Pulmonary artery endothelial cell (primary cell): ENCODE measurements at regions not wholly inside any gene's neighbourhood (a gene's known extent, or its start where the extent isn't known, plus 50 kb on each side); places are given as distances from the start of the nearest gene placed in this dataset.

Experiments
- DNase-seq: peaks from one replicate; pipeline ENCODE4 v3.0.0-alpha.2; 2011; ENCODE audit warnings: low read depth, low spot score

GRCh38 chr21:16304174-16305095, 574.7 kb downstream of the USP25 start:
- DNase-seq, result no peak

GRCh38 chr21:16305686-16306085, 575.9 kb downstream of the USP25 start:
- DNase-seq, result peak; percentile 10

GRCh38 chr21:16307256-16307655, 577.5 kb downstream of the USP25 start:
- DNase-seq, result no peak

GRCh38 chr21:16308269-16308668, 578.5 kb downstream of the USP25 start:
- no peak for DNase-seq

GRCh38 chr21:16309250-16309971, 579.6 kb downstream of the USP25 start:
- DNase-seq, result no peak

- DNase-seq, result no peak
Measured at GRCh38 chr21:16310176-16310575, 580.4 kb downstream of the USP25 start.

- no peak for DNase-seq
Measured at GRCh38 chr21:16311229-16311628, 581.4 kb downstream of the USP25 start.

GRCh38 chr21:16312321-16312720, 582.5 kb downstream of the USP25 start:
- no peak for DNase-seq

- DNase-seq, result no peak
Measured at GRCh38 chr21:16315223-16315622, 585.4 kb downstream of the USP25 start.

- DNase-seq, result no peak
Measured at GRCh38 chr21:16318651-16319300, 589.0 kb downstream of the USP25 start.

GRCh38 chr21:16320110-16320509, 590.3 kb downstream of the USP25 start:
- DNase-seq, result no peak

GRCh38 chr21:16322454-16322853, 592.7 kb downstream of the USP25 start:
- DNase-seq, result no peak

GRCh38 chr21:16323596-16323995, 593.8 kb downstream of the USP25 start:
- DNase-seq, result no peak

- no peak for DNase-seq
Measured at GRCh38 chr21:16324630-16325029, 594.8 kb downstream of the USP25 start.

- peak; percentile 48 for DNase-seq
Measured at GRCh38 chr21:16330082-16330907, 600.5 kb downstream of the USP25 start.

- DNase-seq, result no peak
Measured at GRCh38 chr21:16330908-16331268, 601.1 kb downstream of the USP25 start.

- DNase-seq, result no peak
Measured at GRCh38 chr21:16337266-16337665, 607.5 kb downstream of the USP25 start.

GRCh38 chr21:16342932-16343331, 613.1 kb downstream of the USP25 start:
- DNase-seq, result no peak

- DNase-seq, result no peak
Measured at GRCh38 chr21:16343776-16344175, 614.0 kb downstream of the USP25 start.

GRCh38 chr21:16345757-16346156, 616.0 kb downstream of the USP25 start:
- no peak for DNase-seq

- DNase-seq, result no peak
Measured at GRCh38 chr21:16347223-16347622, 617.4 kb downstream of the USP25 start.
